Smooth muscle cell (in vitro differentiated cells): ENCODE measurements at regions not wholly inside any gene's neighbourhood (a gene's known extent, or its start where the extent isn't known, plus 50 kb on each side); places are given as distances from the start of the nearest gene placed in this dataset.

Experiments used
- DNase-seq: peaks from one replicate; lab custom pipeline; 2025; ENCODE audit not compliant: unreplicated experiment; lab: John Stamatoyannopoulos, UW
- H2AFZ ChIP-seq: fragments of 200-600 bp; sonication (generic); 2 replicates; pipeline ENCODE4 v1.6.0; 2016; ENCODE audit warnings: antibody characterized with exemption, low read depth, mild to moderate bottlenecking
- H3F3A ChIP-seq: fragments of 200-600 bp; sonication (generic); 2 replicates; pipeline ENCODE4 v1.6.0; 2017; ENCODE audit warnings: antibody characterized with exemption, low read depth
- H3K27ac ChIP-seq: fragments of 200-600 bp; sonication (generic); 2 replicates; pipeline ENCODE4 v1.5.1; 2016; ENCODE audit warnings: low read depth, mild to moderate bottlenecking
- H3K27me3 ChIP-seq: fragments of 200-600 bp; sonication (generic); 2 replicates; pipeline ENCODE4 v1.6.1; 2016; ENCODE audit warnings: low read depth, mild to moderate bottlenecking
- H3K36me3 ChIP-seq: fragments of 200-600 bp; sonication (generic); 2 replicates; pipeline ENCODE4 v1.5.1; 2016; ENCODE audit warnings: low read depth
- H3K4me1 ChIP-seq: fragments of 200-600 bp; sonication (generic); 2 replicates; pipeline ENCODE4 v1.5.1; 2016; ENCODE audit warnings: low read depth
- H3K4me2 ChIP-seq: fragments of 200-600 bp; sonication (generic); 2 replicates; pipeline ENCODE4 v1.6.0; 2016; ENCODE audit warnings: mild to moderate bottlenecking
- H3K4me3 ChIP-seq: fragments of 200-600 bp; sonication (generic); 2 replicates; pipeline ENCODE4 v1.5.1; 2016; ENCODE audit warnings: mild to moderate bottlenecking
- H3K79me2 ChIP-seq: fragments of 200-600 bp; sonication (generic); 2 replicates; pipeline ENCODE4 v1.6.0; 2016; ENCODE audit warnings: low read depth, mild to moderate bottlenecking
- H3K9ac ChIP-seq: fragments of 200-600 bp; sonication (generic); 2 replicates; pipeline ENCODE4 v1.6.0; 2016; ENCODE audit warnings: low read depth
- H3K9me3 ChIP-seq: fragments of 200-600 bp; sonication (generic); replicated peaks from 2 replicates; pipeline ENCODE4 v1.5.1; 2016; ENCODE audit warnings: low read depth
- H4K20me1 ChIP-seq: fragments of 200-600 bp; sonication (generic); 2 replicates; pipeline ENCODE4 v1.6.0; 2016; ENCODE audit warnings: low read depth
- CTCF ChIP-seq: fragments of 200-600 bp; sonication (generic); IDR thresholded peaks from 2 replicates; pipeline ENCODE4 v1.5.1; 2017; ENCODE audit warnings: borderline replicate concordance, mild to moderate bottlenecking, antibody characterized with exemption; ENCODE audit not compliant: insufficient read depth, poor library complexity, severe bottlenecking
- WGBS: methylation state at CpG from one replicate; pipeline ENCODE4 v1.1.7; 2016; ENCODE audit warnings: low lambda C conversion rate; 5-methylcytosine and 5-hydroxymethylcytosine counted together

- H3K36me3 ChIP-seq, result no peaks in the 10 kb centered on the region
- no peak for DNase-seq
- no peak for TF ChIP-seq CTCF
- no peaks in the 10 kb centered on the region for H3K79me2 ChIP-seq
- peaks cover 7% of the 10 kb centered on the region for H3K4me1 ChIP-seq
- H4K20me1 ChIP-seq, result no peaks in the 10 kb centered on the region
- H3K27me3 ChIP-seq, result no peaks in the 10 kb centered on the region
- no peak overlapping the region for H3K4me2 ChIP-seq
- WGBS, result 87% methylated on average over 1 of the region's 1 CpG
- H3K9me3 ChIP-seq, result no peaks in the 10 kb centered on the region
- no peaks in the 10 kb centered on the region for H3F3A ChIP-seq
- H3K9ac ChIP-seq, result no peak overlapping the region
- H3K27ac ChIP-seq, result no peak overlapping the region
- no peak overlapping the region for H3K4me3 ChIP-seq
- H2AFZ ChIP-seq, result no peak overlapping the region
Observed at GRCh38 chr3:152522036-152522435, 253.3 kb downstream of the MBNL1 start.

- H2AFZ ChIP-seq, result no peak overlapping the region
- 88% methylated on average over 3 of the region's 3 CpGs for WGBS
- no peak for DNase-seq
- no peak overlapping the region for H3K4me2 ChIP-seq
- H3K9ac ChIP-seq, result no peak overlapping the region
- H3K79me2 ChIP-seq, result no peaks in the 10 kb centered on the region
- no peaks in the 10 kb centered on the region for H3F3A ChIP-seq
- no peaks in the 10 kb centered on the region for H3K9me3 ChIP-seq
- no peaks in the 10 kb centered on the region for H3K4me1 ChIP-seq
- H4K20me1 ChIP-seq, result no peaks in the 10 kb centered on the region
- peak; percentile 92 for TF ChIP-seq CTCF
- H3K27ac ChIP-seq, result no peak overlapping the region
- H3K27me3 ChIP-seq, result no peaks in the 10 kb centered on the region
- no peaks in the 10 kb centered on the region for H3K36me3 ChIP-seq
- no peak overlapping the region for H3K4me3 ChIP-seq
Observed at GRCh38 chr3:152524198-152525140, 255.7 kb downstream of the MBNL1 start.

GRCh38 chr3:152531717-152532116 lies 263.0 kb downstream of the MBNL1 start:
- Histone ChIP-seq H3K4me3 (no peak overlapping the region), H3K27ac (no peak overlapping the region), H2AFZ (no peak overlapping the region), H3K4me2 (no peak overlapping the region), H3F3A (no peaks in the 10 kb centered on the region), H4K20me1 (no peaks in the 10 kb centered on the region), H3K9ac (no peak overlapping the region), H3K79me2 (no peaks in the 10 kb centered on the region), H3K27me3 (no peaks in the 10 kb centered on the region), H3K36me3 (no peaks in the 10 kb centered on the region), H3K4me1 (no peaks in the 10 kb centered on the region), H3K9me3 (peaks cover 5% of the 10 kb centered on the region)
- TF ChIP-seq CTCF, result no peak
- DNase-seq, result no peak

- WGBS, result 93% methylated on average over 1 of the region's 1 CpG
- DNase-seq, result no peak
- H3K4me2 ChIP-seq, result no peak overlapping the region
- H3K4me3 ChIP-seq, result no peak overlapping the region
- no peaks in the 10 kb centered on the region for H3K36me3 ChIP-seq
- H3K4me1 ChIP-seq, result no peaks in the 10 kb centered on the region
- H3K9me3 ChIP-seq, result peaks cover 1% of the 10 kb centered on the region
- no peak for TF ChIP-seq CTCF
- H3F3A ChIP-seq, result no peaks in the 10 kb centered on the region
- no peaks in the 10 kb centered on the region for H3K79me2 ChIP-seq
- no peaks in the 10 kb centered on the region for H4K20me1 ChIP-seq
- H3K27me3 ChIP-seq, result no peaks in the 10 kb centered on the region
- H2AFZ ChIP-seq, result no peak overlapping the region
- H3K9ac ChIP-seq, result no peak overlapping the region
- no peak overlapping the region for H3K27ac ChIP-seq
Observed at GRCh38 chr3:152538518-152538917, 269.8 kb downstream of the MBNL1 start.
